WI38 (cell line): ENCODE measurements at regions not wholly inside any gene's neighbourhood (a gene's known extent, or its start where the extent isn't known, plus 50 kb on each side); places are given as distances from the start of the nearest gene placed in this dataset.

Experiments used
- H3K4me3 ChIP-seq: 2 replicates; pipeline ENCODE4 v1.5.1; 2011; ENCODE audit warnings: low read depth, mild to moderate bottlenecking, control low read depth, low read length
- CTCF ChIP-seq: IDR thresholded peaks from 2 replicates; pipeline ENCODE4 v1.5.1; 2012; ENCODE audit warnings: low read depth, mild to moderate bottlenecking, control low read depth, low read length

- H3K4me3 ChIP-seq = no peak overlapping the region
- no peak for TF ChIP-seq CTCF
These were observed 152.5 kb upstream of the GLI2 start for GRCh38 chr2:120583121-120583520.

- no peak overlapping the region for H3K4me3 ChIP-seq
- no peak for TF ChIP-seq CTCF
These were observed 151.7 kb upstream of the GLI2 start for GRCh38 chr2:120583851-120584570.

- H3K4me3 ChIP-seq = no peak overlapping the region
- no peak for TF ChIP-seq CTCF
These were observed 149.0 kb upstream of the GLI2 start for GRCh38 chr2:120586507-120587278.

- TF ChIP-seq CTCF = no peak
- no peak overlapping the region for H3K4me3 ChIP-seq
These were observed 148.2 kb upstream of the GLI2 start for GRCh38 chr2:120587279-120587996.

GRCh38 chr2:120587997-120588336, 147.7 kb upstream of the GLI2 start:
- no peak for TF ChIP-seq CTCF
- no peak overlapping the region for H3K4me3 ChIP-seq

- no peak for TF ChIP-seq CTCF
- H3K4me3 ChIP-seq = no peak overlapping the region
These were observed 145.7 kb upstream of the GLI2 start for GRCh38 chr2:120589771-120590608.
